PFSK-1 (cell line): ENCODE measurements at regions not wholly inside any gene's neighbourhood (a gene's known extent, or its start where the extent isn't known, plus 50 kb on each side); places are given as distances from the start of the nearest gene placed in this dataset.

Source experiments
- POLR2AphosphoS5 ChIP-seq: IDR thresholded peaks from 2 replicates; pipeline ENCODE4 v1.6.1; 2012; ENCODE audit warnings: low read depth, mild to moderate bottlenecking, control low read depth, low read length, moderate library complexity
- SIN3A ChIP-seq: IDR thresholded peaks from 2 replicates; pipeline ENCODE4 v1.6.1; 2012; ENCODE audit warnings: mild to moderate bottlenecking, low read length, moderate library complexity, borderline replicate concordance; ENCODE audit not compliant: insufficient read depth
- TAF1 ChIP-seq: IDR thresholded peaks from 2 replicates; pipeline ENCODE4 v1.6.1; 2012; ENCODE audit warnings: low read length, control low read depth, borderline replicate concordance; ENCODE audit not compliant: insufficient read depth
- TF ChIP-seq, protein P1 (sequence below), 2 experiments: IDR thresholded peaks; 2 replicates each; pipeline versions ENCODE4 v1.6.1 to v1.8.0; 2011 to 2012; ENCODE audit warnings: low read depth in 2 of 2, low read length in 2 of 2, control low read depth in 1 of 2, inconsistent platforms in 1 of 2, mild to moderate bottlenecking in 1 of 2, moderate library complexity in 1 of 2; ENCODE audit not compliant: insufficient read depth in 1 of 2

DNA sequence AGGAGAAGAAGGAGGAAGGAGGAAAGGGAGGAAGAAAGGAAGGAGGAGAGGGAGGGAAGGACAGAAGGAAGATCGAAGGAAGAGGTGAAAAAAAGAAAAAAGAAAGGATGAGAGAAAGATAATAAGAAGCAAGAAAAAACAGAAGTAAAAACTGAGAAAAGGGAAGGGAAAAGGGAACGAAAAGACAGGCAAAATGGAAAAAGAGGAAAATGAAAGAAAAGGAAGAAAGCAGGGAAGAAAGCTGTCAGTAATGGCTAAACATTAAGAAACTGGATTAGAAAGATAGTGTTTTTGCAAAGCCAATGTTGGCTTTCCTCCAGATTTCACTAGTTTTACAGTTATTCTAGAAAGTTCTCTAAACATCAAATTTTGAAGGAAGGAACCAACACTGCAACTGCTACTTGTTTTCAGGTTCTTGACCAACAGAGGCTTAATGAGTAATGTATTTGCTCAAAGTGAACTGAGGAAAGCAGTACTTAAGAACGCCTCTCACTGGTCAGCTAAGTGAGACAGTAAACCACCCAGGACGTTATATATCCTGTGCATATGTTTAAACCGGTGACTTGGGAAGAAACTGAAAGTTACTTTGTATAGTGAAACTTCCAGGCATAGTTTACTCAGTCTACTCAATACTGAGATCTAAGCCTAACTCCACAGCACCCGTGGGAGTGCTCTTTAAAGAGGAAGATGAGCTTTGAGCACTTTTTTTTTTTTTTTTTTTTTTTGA is 286.2 kb upstream of the TRIB2 start:
- TF ChIP-seq POLR2AphosphoS5: no peak
- TF ChIP-seq TAF1: no peak
- TF ChIP-seq, protein P1, sequence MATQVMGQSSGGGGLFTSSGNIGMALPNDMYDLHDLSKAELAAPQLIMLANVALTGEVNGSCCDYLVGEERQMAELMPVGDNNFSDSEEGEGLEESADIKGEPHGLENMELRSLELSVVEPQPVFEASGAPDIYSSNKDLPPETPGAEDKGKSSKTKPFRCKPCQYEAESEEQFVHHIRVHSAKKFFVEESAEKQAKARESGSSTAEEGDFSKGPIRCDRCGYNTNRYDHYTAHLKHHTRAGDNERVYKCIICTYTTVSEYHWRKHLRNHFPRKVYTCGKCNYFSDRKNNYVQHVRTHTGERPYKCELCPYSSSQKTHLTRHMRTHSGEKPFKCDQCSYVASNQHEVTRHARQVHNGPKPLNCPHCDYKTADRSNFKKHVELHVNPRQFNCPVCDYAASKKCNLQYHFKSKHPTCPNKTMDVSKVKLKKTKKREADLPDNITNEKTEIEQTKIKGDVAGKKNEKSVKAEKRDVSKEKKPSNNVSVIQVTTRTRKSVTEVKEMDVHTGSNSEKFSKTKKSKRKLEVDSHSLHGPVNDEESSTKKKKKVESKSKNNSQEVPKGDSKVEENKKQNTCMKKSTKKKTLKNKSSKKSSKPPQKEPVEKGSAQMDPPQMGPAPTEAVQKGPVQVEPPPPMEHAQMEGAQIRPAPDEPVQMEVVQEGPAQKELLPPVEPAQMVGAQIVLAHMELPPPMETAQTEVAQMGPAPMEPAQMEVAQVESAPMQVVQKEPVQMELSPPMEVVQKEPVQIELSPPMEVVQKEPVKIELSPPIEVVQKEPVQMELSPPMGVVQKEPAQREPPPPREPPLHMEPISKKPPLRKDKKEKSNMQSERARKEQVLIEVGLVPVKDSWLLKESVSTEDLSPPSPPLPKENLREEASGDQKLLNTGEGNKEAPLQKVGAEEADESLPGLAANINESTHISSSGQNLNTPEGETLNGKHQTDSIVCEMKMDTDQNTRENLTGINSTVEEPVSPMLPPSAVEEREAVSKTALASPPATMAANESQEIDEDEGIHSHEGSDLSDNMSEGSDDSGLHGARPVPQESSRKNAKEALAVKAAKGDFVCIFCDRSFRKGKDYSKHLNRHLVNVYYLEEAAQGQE (IDR thresholded peaks at IDR 0.05; ENCODE audit: insufficient read depth in 1 of 2, low read depth in 2 of 2, low read length in 2 of 2): no peak
- no peak for TF ChIP-seq SIN3A
